Activated CD8-positive, alpha-beta T cell treated with anti-CD3 and anti-CD28 coated beads for 36 hours (primary cell): ENCODE measurements at regions not wholly inside any gene's neighbourhood (a gene's known extent, or its start where the extent isn't known, plus 50 kb on each side); places are given as distances from the start of the nearest gene placed in this dataset.

Experiments
- ATAC-seq: fragments of 200-7000 bp; cut with Tn5 transposase; one replicate; pipeline ENCODE4 v1.10.0; 2021; ENCODE audit warnings: mild to moderate bottlenecking, moderate library complexity
- CTCF ChIA-PET: fragments of 350-600 bp; sonication (Branson Sonifier 250); formaldehyde crosslinking; loops from one replicate; lab custom pipeline; 2021; ENCODE audit warnings: antibody characterized with exemption; lab: Charles Lee
- POLR2A ChIA-PET: fragments of 350-600 bp; sonication (Branson Sonifier 250); formaldehyde crosslinking; loops from one replicate; lab custom pipeline; 2021; ENCODE audit warnings: antibody characterized with exemption; lab: Charles Lee
- DNase-seq: peaks from one replicate; pipeline ENCODE4 v3.0.0-alpha.2; 2020
- H3K27ac Mint-ChIP-seq: one replicate; pipeline ENCODE4 v1.8.0; 2021; ENCODE audit warnings: mild to moderate bottlenecking, mixed read lengths
- H3K27me3 Mint-ChIP-seq: one replicate; pipeline ENCODE4 v1.8.0; 2021; ENCODE audit warnings: mixed read lengths
- H3K36me3 Mint-ChIP-seq: one replicate; pipeline ENCODE4 v1.8.0; 2021; ENCODE audit warnings: low read depth, mixed read lengths
- H3K4me1 Mint-ChIP-seq: one replicate; pipeline ENCODE4 v1.8.0; 2021; ENCODE audit warnings: low read depth, mixed read lengths
- H3K4me3 Mint-ChIP-seq: one replicate; pipeline ENCODE4 v1.8.0; 2021; ENCODE audit warnings: mild to moderate bottlenecking, moderate library complexity, mixed read lengths
- H3K9me3 Mint-ChIP-seq: one replicate; pipeline ENCODE4 v1.8.0; 2021; ENCODE audit warnings: mixed read lengths
- intact Hi-C: fragments of 100-400 bp; cut with micrococcal nuclease; formaldehyde crosslinking; loops from one replicate; pipeline ENCODE4 v1.10.0; 2022
- TF ChIP-seq, protein P1 (sequence below): fragments of 200-600 bp; IDR thresholded peaks from one replicate; pipeline ENCODE4 v1.8.0; 2022; ENCODE audit warnings: antibody characterized with exemption, mild to moderate bottlenecking

DNA sequence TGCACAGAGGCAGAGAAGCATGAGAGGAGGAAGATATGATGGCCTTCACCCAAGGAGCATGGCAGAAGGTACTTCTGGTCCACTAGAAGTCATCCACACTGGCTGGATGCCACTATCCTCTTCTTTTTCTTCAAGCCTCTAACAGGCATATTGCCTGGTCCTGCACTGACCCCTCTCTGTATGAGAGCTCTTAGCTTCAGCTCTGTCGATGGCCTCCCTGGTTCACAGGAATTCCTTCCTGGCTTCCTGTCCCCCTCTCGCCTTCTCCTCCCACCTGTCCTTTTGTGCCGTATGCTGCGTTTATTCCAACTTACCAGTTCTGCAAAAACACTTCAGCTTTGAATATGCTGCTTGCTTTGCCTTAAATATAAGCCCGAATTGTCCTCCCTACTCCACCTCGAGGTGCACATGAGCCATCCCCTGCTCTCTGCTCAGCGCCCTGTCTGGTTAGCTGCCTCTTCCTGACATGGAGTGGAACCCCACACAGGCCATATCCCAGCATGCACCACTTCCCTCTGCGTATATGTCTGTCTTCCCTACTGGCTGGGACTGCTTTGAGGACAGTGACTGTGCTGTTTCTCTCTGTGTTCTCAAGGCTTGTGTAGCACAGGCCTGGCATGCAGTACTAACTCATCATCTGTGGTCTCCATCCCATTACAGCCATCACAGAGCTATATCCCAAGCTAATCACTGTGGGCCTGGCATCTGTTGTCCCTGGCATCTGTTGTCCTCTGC is 474.9 kb downstream of the EIPR1 start:
- ATAC-seq (no peak), DNase-seq (no peak)
- no peak overlapping the region for H3K4me3 Mint-ChIP-seq
- ChIA-PET POLR2A (no interaction called here), CTCF (no interaction called here)
- no peaks in the 10 kb centered on the region for H3K9me3 Mint-ChIP-seq
- no peaks in the 10 kb centered on the region for H3K36me3 Mint-ChIP-seq
- no peak overlapping the region for H3K27ac Mint-ChIP-seq
- TF ChIP-seq, protein P1, sequence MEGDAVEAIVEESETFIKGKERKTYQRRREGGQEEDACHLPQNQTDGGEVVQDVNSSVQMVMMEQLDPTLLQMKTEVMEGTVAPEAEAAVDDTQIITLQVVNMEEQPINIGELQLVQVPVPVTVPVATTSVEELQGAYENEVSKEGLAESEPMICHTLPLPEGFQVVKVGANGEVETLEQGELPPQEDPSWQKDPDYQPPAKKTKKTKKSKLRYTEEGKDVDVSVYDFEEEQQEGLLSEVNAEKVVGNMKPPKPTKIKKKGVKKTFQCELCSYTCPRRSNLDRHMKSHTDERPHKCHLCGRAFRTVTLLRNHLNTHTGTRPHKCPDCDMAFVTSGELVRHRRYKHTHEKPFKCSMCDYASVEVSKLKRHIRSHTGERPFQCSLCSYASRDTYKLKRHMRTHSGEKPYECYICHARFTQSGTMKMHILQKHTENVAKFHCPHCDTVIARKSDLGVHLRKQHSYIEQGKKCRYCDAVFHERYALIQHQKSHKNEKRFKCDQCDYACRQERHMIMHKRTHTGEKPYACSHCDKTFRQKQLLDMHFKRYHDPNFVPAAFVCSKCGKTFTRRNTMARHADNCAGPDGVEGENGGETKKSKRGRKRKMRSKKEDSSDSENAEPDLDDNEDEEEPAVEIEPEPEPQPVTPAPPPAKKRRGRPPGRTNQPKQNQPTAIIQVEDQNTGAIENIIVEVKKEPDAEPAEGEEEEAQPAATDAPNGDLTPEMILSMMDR = no peak
- peaks cover 10% of the 10 kb centered on the region for H3K4me1 Mint-ChIP-seq
- H3K27me3 Mint-ChIP-seq = peaks cover 1% of the 10 kb centered on the region
- intact Hi-C loops = no loop called here

DNA sequence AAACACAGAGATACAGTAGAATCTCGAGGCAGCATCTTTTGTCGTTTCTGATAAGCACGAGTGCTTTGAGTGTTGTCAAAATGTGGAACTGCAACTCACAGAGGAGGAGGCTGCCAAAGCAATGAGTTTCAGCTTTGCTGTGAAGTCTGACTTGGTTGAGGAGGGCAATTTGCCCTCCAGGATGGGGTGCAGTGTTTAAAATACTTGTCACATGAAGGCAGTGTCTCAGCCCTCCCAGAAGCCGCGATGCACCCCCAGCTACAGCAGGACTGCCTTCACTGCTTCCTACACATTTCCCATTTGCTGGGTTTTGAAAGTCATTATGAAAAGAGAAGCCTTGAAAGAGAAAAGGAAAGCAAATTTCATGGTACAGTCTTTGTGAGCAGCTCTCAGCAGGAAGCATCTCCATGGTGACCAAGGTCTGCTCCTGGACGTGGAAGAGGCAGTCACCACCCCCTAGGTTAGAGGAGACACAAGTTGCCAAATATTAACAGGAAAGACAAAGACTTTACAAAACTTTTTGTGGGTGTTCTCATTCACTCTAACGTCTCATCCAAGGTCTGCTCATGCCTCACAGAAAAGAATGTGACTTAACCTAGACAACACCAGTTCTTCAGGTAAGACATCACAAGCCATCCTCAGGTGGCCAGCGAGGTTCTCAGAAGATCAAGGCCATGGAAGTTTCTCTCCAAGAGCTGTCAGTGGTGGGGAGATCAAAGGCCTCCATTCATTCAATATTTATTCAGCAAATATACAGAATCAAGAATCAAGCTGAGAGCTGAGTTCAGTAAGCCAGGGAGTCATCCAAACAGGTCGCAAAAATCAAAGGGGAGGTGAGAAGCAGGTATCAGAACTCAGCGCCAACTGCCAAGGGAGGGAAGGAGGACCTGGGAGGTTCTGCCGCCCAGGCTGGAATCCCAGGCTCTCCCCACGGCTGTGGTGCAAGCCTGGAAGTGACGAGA is 476.0 kb downstream of the EIPR1 start:
- Mint-ChIP-seq H3K4me3 (no peak overlapping the region), H3K36me3 (no peaks in the 10 kb centered on the region), H3K27me3 (no peaks in the 10 kb centered on the region), H3K27ac (no peak overlapping the region), H3K9me3 (no peaks in the 10 kb centered on the region), H3K4me1 (peaks cover 10% of the 10 kb centered on the region)
- ChIA-PET POLR2A (no interaction called here), CTCF (no interaction called here)
- intact Hi-C loops = no loop called here
- TF ChIP-seq, protein P1 = no peak
- DNase-seq (peak; percentile 3), ATAC-seq (peak; percentile 60)

DNA sequence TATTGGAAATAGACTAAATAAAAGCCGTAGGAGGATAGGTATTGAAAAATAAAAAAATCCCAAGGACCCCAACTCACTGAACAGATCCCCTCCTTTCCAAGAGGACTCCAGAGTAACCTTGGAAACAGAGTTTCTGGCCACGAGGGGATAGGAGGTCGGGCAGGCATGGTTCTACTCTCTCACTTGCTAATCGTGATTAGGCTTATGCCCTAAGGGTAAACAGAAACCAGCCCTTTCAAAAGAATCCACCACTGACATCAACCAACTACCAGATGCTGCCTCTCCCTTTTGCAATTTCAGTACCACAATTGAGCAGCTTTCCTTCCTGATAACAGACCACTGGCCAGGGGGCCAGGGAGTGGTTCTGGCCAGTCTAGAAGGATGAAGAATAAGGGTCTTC is 477.8 kb downstream of the EIPR1 start:
- no peak for ATAC-seq
- intact Hi-C loops = no loop called here
- Mint-ChIP-seq H3K27me3 (no peaks in the 10 kb centered on the region), H3K36me3 (no peaks in the 10 kb centered on the region), H3K4me1 (peaks cover 10% of the 10 kb centered on the region), H3K9me3 (no peaks in the 10 kb centered on the region), H3K27ac (no peak overlapping the region), H3K4me3 (no peak overlapping the region)
- TF ChIP-seq, protein P1 = no peak
- CTCF ChIA-PET = no interaction called here
- no peak for DNase-seq
- POLR2A ChIA-PET = interaction anchor here (0.7 kb wide), 1 partner anchor 808 kb away, joined by 3 read pairs; no protein-coding TSS in a partner anchor

DNA sequence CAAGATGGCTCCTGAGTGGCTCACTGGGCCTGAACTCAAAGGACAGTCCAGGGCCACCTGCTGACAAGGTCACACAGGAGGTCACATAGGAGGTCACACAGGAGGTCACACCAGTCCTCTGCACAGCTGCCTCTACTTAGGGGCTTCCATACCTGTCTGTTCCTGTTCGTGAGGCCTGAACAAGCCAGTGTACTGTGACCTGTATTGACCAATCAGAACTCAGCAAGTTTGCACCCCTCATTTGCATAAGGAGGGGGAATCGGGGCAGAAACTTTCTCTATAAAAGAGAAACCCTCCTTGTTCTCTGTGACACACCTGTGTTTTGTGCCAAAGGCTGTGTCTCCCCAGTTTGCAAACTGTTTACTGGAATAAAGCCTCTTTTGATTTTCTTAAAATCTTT is 478.9 kb downstream of the EIPR1 start:
- Mint-ChIP-seq H3K27me3 (no peaks in the 10 kb centered on the region), H3K9me3 (no peaks in the 10 kb centered on the region), H3K27ac (no peak overlapping the region), H3K4me3 (no peak overlapping the region), H3K4me1 (peaks cover 10% of the 10 kb centered on the region), H3K36me3 (no peaks in the 10 kb centered on the region)
- TF ChIP-seq, protein P1 = no peak
- DNase-seq (no peak), ATAC-seq (no peak)
- ChIA-PET CTCF (no interaction called here), POLR2A (no interaction called here)
- intact Hi-C loops = no loop called here

DNA sequence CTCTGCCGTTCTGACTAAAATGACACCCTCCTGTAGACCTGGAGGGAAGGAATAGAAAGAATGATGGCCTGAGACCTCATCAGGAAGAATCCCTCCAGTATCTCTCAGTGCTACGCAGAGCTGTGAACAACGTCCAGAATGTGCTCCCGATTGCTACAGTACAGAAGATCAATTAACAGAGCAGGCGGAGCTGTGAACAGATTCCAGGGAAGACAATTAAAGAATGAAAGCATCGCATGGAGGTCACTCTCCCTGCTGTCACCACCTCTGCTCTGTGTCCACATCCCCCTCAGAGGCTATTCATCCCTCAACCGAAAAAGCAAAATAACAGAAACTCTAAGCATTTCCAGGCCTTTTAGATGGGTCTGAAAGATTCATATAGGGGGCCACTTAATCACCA is 481.0 kb downstream of the EIPR1 start:
- no peaks in the 10 kb centered on the region for H3K9me3 Mint-ChIP-seq
- no peaks in the 10 kb centered on the region for H3K27me3 Mint-ChIP-seq
- TF ChIP-seq, protein P1 = no peak
- ChIA-PET POLR2A (no interaction called here), CTCF (no interaction called here)
- no peak for DNase-seq
- ATAC-seq = no peak
- no peaks in the 10 kb centered on the region for H3K36me3 Mint-ChIP-seq
- peaks cover 6% of the 10 kb centered on the region for H3K4me1 Mint-ChIP-seq
- intact Hi-C loops = no loop called here
- H3K27ac Mint-ChIP-seq = no peak overlapping the region
- H3K4me3 Mint-ChIP-seq = no peak overlapping the region
